HepG2 (cell line): ENCODE measurements at regions not wholly inside any gene's neighbourhood (a gene's known extent, or its start where the extent isn't known, plus 50 kb on each side); places are given as distances from the start of the nearest gene placed in this dataset.

ENCODE experiments used
- AHDC1 ChIP-seq: sonication (generic); formaldehyde crosslinking; IDR thresholded peaks from 2 replicates; pipeline ENCODE4 v1.5.1; 2020; ENCODE audit warnings: mild to moderate bottlenecking, missing genetic modification reagents, borderline replicate concordance
- CREM ChIP-seq, 2 experiments: sonication (generic) in 1 of 2; formaldehyde crosslinking in 1 of 2; IDR thresholded peaks; 2 replicates each; pipeline versions ENCODE4 v1.4.0 to v1.6.1; 2016 to 2020; ENCODE audit warnings: antibody characterized with exemption in 1 of 2, mild to moderate bottlenecking in 1 of 2, missing genetic modification reagents in 1 of 2
- HDAC1 ChIP-seq: sonication (generic); formaldehyde crosslinking; IDR thresholded peaks from 2 replicates; pipeline ENCODE4 v1.5.1; 2020; ENCODE audit warnings: mild to moderate bottlenecking, missing genetic modification reagents
- PREB ChIP-seq: sonication (generic); formaldehyde crosslinking; IDR thresholded peaks from 2 replicates; pipeline ENCODE4 v1.4.0; 2020; ENCODE audit warnings: missing genetic modification reagents
- PRPF4 ChIP-seq: fragments of 200-400 bp; formaldehyde crosslinking; IDR thresholded peaks from 2 replicates; pipeline ENCODE4 v1.6.1; 2016; ENCODE audit warnings: low read length, low read depth; ENCODE audit not compliant: poor library complexity, severe bottlenecking
- ZBTB20 ChIP-seq: sonication (generic); formaldehyde crosslinking; IDR thresholded peaks from 2 replicates; pipeline ENCODE4 v1.8.1; 2023; ENCODE audit warnings: missing genetic modification reagents, low read depth, mild to moderate bottlenecking, borderline replicate concordance
- ZNF609 ChIP-seq: sonication (generic); formaldehyde crosslinking; IDR thresholded peaks from 2 replicates; pipeline ENCODE4 v1.4.0; 2020; ENCODE audit warnings: mild to moderate bottlenecking, missing genetic modification reagents, borderline replicate concordance
- TF ChIP-seq, protein P1 (sequence below): IDR thresholded peaks from 2 replicates; pipeline ENCODE4 v1.6.1; 2016; ENCODE audit warnings: mild to moderate bottlenecking
- TF ChIP-seq, protein P2 (sequence below): sonication (generic); formaldehyde crosslinking; IDR thresholded peaks from 2 replicates; pipeline ENCODE4 v1.9.0; 2021; ENCODE audit warnings: missing genetic modification reagents, borderline replicate concordance

GRCh38 chr11:91396236-91397133 is 828.1 kb upstream of the FAT3 start (continued):
- TF ChIP-seq AHDC1 (CRISPR knock-in tag) = peak; percentile 81; the same call in 1 of the 2 replicates
- no peak for TF ChIP-seq PREB (CRISPR knock-in tag)
- TF ChIP-seq CREM (IDR thresholded peaks at IDR 0.05) = peak; percentile 51
- TF ChIP-seq CREM (CRISPR knock-in tag; IDR thresholded peaks at IDR 0.05) = no peak
- no peak for TF ChIP-seq PRPF4
- TF ChIP-seq, protein P1, sequence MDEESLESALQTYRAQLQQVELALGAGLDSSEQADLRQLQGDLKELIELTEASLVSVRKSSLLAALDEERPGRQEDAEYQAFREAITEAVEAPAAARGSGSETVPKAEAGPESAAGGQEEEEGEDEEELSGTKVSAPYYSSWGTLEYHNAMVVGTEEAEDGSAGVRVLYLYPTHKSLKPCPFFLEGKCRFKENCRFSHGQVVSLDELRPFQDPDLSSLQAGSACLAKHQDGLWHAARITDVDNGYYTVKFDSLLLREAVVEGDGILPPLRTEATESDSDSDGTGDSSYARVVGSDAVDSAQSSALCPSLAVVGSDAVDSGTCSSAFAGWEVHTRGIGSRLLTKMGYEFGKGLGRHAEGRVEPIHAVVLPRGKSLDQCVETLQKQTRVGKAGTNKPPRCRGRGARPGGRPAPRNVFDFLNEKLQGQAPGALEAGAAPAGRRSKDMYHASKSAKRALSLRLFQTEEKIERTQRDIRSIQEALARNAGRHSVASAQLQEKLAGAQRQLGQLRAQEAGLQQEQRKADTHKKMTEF (CRISPR knock-in tag) = peak; percentile 46; the same call in 1 of the 2 replicates
- TF ChIP-seq ZBTB20 = 0 out of 2 replicates have a peak, but pooled peaks have one; percentile 33
- 0 out of 2 replicates have a peak, but pooled peaks have one; percentile 34 for TF ChIP-seq HDAC1 (CRISPR knock-in tag)
- TF ChIP-seq ZNF609 (CRISPR knock-in tag) = 0 out of 2 replicates have a peak, but pooled peaks have one; percentile 18
- TF ChIP-seq, protein P2, sequence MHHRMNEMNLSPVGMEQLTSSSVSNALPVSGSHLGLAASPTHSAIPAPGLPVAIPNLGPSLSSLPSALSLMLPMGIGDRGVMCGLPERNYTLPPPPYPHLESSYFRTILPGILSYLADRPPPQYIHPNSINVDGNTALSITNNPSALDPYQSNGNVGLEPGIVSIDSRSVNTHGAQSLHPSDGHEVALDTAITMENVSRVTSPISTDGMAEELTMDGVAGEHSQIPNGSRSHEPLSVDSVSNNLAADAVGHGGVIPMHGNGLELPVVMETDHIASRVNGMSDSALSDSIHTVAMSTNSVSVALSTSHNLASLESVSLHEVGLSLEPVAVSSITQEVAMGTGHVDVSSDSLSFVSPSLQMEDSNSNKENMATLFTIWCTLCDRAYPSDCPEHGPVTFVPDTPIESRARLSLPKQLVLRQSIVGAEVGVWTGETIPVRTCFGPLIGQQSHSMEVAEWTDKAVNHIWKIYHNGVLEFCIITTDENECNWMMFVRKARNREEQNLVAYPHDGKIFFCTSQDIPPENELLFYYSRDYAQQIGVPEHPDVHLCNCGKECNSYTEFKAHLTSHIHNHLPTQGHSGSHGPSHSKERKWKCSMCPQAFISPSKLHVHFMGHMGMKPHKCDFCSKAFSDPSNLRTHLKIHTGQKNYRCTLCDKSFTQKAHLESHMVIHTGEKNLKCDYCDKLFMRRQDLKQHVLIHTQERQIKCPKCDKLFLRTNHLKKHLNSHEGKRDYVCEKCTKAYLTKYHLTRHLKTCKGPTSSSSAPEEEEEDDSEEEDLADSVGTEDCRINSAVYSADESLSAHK = no peak
